HG03060 (cell line): ENCODE measurements at regions not wholly inside any gene's neighbourhood (a gene's known extent, or its start where the extent isn't known, plus 50 kb on each side); places are given as distances from the start of the nearest gene placed in this dataset.

Source experiments
- ATAC-seq: cut with Tn5 transposase; IDR thresholded peaks from one replicate; pipeline ENCODE4 v1.9.1; 2021; ENCODE audit warnings: low read depth, moderate number of reproducible peaks; ENCODE audit not compliant: unreplicated experiment

DNA sequence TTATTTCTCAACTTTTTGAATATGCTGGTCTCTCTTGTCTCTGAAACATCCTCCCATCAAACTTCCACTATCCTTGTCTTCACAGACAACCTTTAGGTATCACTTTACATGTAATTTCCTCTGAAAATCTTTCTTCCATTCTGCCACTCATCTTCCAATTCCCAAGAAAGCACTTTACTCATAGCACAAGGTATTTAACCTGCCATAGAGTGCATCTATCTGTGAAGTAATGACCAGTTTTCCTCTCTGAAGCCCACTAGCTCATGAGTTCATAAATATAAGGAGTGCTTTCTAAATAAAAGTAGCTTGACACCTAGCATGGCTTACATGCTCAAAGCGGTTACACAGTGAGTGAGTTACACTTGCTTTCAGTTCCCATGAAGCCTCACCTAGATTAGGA is 160.7 kb upstream of the CMC1 start:
- no peak for ATAC-seq

DNA sequence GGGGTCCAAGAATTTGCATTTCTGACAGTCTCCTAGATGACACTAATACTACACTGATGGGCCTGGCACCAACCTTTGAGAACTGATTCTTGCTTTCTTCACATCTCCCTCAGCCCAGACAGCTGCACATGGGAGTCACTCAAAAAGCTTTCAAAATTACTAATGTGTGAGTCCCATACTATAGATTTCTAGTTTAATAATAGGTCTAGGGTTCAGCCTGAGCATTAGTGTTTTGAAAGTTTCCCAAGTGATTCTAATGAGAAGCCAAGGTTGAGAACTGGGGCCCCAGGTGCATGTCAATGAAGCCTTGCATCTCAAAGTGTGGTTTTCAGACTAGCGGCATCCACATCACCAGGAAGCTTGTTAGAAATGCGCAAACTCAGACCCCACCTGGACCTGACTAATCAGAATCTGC is 159.9 kb upstream of the CMC1 start:
- no peak for ATAC-seq

DNA sequence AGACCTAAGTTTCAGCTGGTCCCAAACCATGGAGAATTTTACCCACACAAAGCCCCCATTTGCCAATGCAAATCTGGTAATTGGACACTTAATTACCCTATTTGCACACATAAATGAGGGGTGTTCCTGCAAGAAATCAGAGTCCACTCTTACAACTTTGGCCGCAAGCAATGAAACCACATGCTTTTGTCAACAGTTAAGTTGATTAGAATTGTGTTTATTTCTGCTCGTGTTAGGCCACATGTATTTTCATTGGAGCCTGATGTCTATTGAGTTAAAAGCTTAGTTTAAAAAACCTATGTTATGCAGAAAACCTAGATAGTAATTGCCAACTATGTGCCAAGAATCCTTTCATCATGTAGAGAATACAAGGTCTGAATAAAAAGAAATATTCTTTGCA is 153.8 kb upstream of the CMC1 start:
- ATAC-seq, result no peak

DNA sequence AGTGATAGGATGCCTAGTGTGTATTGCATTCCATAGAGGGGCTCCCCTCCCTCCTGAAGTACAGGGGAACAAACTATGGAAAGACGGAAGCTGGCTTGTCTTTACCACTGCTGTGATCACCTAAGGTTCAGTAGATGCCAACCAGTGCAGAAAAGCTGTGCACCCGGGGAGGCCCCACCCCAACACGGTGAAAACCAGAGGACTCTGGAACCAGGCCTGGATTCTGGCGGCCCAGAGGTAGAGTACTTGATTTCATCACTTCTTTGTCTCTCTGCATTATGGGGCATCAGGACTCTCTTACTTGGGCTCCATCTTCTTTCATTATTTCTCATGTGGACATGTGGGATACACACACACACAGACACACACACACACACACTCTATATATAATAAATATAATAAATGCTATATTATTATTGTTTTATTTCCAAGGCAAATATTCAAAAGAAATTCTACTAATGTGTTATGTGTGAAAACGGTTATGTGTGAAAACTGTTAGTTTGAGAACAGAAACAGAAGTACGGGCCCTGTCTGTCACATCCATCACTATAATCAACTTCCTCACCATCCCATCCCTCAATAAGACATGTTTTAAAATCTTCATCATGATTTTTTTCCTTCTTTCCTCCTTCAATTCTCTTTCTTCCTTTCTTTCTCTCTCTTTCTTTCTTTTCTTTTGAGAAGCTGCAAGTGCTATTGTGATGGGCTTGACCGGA is 152.4 kb upstream of the CMC1 start:
- no peak for ATAC-seq

DNA sequence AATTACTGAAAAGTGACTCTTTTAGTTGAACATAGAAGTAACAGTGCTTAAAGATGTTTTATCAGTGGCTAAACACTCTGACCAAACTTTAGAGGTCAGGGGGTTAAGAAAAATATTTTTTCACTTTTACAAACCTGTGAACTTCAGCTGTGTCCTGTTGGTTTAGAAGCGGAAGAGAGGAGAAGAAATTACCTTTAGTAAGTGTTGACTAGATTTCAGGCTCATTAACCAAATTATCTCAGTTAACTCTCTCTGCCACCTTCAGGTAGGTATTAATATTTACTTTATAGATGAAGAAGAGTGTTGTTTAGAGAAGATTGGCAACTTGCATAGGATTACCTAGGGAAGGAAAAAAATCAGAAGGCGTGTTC is 151.9 kb upstream of the CMC1 start:
- ATAC-seq, result no peak

DNA sequence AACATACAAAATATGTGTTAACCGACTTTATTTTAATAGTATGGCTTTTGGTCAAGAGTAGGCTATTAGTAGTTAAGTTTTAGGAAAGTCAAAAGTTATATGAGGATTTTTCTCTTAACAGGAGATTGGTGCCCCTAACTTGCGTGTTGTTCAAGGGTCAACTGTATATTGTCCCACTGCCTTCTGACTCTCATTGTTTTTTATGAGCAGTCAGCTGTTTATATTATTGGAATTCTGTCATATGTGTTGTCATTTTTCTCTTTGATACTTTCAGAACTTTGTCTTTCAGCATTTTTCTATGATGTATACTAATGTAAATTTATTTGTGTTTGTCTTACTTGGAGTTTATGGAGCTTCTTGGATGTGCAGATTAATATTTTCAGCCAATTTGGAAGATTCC is 142.1 kb upstream of the CMC1 start:
- ATAC-seq, result no peak

DNA sequence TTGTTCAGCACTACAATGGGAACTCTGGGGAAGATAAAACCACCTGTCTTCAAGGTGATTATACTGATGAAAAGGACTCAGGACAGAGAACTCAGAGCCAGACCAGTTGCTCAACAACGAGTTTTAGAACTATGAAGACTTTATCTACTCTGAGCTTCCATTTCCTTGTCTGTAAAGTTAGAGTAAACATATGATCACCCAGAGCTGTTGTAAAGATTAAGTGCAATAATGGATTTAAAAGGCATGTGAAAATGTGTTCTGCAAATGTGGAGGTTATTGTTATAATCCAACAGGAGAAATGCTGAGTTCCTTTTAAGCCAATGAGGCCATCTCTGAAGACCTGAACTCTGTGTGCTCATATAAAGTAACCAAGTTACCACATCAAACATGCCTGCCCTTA is 139.7 kb upstream of the CMC1 start:
- no peak for ATAC-seq

DNA sequence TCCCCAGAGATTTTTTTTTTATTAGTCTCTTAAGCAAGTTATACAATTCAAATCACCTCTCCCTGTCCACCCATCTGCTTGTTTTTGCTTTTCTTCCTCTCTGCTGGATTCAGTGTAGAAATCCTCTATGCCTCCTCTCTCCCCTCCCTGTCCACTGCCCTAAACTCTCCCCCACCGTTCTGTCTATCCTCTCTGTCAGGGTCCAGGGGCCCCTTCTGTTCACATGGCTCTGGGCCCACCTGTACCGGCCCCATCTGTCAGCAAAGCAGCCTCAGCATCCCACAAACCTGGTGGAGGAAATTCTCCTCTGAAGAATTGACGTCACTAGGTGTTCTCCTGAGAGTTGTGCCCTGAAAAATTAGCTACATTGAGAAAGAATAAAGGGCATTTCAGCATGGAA is 137.6 kb upstream of the CMC1 start:
- no peak for ATAC-seq

DNA sequence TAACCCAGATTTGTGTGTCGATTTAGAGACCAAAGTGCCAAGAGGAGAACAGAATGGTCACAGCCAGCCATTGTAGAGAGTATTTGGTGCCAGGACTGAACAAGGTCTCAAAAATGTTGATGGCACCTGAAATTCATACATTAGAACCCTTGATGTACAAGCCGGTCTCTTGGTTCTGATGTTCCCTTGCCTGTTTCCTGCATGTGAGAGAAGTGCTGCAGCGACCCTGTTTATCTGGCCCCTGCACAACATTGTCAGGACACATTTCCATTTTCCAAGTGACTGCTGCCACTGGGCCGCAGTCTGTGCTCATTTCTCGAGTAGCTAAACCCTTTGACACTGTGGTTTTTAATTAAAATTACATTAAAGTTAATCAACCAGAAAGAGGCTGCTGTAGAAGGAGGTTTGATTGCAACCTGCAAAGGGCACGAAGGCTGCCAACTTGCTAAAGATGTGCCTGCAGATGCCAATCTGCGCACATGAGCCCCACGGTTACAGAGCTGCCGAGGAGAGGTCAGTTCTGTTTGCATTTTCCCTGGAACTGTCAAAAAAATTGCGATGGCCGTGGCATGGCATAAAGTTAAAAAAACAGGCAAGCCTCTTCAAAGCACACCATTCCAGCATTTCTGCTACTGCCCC is 136.4 kb upstream of the CMC1 start:
- ATAC-seq, result no peak

DNA sequence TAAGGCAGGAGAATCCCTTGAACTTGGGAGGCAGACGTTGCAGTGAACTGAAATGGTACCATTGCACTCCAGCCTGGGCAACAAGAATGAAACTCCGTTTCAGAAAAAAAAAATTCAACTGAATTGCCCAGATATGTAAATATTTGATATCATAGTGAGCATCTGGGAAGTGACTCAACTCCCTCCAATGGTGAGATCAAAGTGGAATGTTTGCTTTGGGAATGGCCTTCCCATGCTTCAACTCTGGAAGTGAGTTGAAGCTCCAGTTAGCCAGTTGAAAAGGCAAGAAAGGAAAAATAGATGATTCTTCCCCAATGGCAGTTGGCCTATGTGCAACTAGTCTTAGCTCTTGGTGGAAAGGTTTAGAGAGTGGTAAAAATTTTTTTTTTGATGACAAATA is 131.6 kb upstream of the CMC1 start:
- no peak for ATAC-seq

DNA sequence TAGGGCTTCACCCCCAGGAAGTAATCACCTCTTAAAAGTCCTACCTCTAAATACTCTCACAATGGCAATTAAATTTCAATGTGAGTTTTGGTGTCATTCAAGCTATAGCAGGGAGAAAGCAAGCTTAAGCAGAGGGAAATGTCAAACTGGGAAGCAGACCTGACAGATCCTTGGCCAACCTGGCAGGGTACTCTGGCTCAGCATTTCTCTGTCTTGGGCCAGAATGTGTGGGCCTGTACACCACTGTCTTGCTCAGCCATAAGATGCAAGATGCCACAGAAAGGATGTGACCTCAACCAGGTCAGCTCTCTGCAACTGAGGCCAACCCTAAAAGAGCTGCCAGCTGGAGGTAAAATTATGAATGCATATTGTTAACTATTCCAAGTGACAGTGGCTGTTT is 130.6 kb upstream of the CMC1 start:
- no peak for ATAC-seq

DNA sequence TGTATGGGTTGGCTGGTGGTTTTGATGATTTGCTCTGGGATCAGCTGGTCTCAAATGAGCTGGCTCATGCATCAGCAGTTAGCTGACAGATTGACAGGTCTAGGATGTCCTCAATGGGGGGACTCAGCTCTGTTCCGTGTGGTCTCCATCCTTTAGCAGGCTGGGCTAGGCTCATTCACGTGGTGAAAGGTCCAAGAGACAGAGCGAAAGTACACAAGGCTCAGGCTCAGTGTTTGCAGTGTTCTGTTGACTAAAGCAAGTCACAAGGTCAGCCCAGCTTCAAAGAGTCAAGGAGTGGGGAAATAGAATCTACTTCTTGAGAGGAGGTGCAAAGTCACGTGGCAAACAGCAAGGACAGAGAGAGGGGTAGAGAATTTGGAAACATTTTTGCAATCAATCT is 126.5 kb upstream of the CMC1 start:
- ATAC-seq, result no peak

DNA sequence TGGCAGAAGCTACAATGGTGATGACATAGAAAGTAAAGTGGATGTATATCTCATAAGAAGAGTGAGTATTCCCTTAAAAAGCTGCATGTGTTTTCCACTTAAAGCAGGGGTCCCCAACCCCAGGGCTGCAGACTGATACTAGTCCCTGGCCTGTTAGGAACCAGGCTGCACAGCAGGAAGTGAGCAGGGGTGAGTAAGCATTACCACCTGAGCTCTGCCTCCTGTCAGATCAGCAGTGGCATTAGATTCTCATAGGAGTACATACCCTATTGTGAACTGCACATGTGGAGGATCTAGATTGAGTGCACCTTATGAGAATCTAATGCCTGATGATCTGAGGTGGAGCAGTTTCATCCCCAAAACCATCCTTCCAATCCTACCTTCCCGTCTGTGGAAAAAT is 126.1 kb upstream of the CMC1 start:
- no peak for ATAC-seq

DNA sequence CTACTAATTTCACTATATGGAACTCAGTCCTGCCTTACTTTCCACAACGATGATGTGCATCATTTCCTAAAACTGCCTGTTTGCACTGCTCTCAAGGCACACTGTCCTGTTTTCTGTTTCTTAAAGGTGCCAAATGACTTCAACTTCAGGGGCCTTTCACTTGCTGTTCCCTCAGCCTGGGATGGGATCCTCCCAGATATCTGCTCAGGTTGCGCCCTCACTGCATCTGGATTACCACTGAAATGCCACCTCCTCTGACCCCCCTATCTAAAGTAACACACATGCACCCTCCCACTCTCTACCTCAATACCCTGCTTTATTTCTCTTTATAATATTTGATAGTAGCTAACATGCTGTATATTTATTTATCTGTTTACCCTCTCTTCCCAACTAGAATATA is 123.8 kb upstream of the CMC1 start:
- no peak for ATAC-seq

DNA sequence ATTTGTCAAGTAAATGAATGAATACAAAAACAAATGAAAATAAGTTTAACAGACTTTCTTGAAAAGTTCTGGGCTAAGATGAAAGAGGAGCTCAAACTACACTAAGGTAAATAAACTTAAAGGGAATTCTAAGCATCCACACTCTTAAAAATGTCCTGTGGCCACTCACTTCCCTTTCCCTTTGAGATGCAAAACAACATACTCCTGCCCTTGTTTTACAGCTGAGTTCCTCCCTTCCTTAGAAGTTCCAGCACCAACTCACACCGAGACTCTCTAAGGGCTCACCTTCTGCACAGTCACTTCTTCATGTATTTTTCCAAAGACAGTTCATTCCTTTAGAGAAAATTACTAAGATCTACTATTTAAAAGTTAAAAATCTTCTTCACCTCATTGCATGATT is 123.3 kb upstream of the CMC1 start:
- ATAC-seq, result no peak

DNA sequence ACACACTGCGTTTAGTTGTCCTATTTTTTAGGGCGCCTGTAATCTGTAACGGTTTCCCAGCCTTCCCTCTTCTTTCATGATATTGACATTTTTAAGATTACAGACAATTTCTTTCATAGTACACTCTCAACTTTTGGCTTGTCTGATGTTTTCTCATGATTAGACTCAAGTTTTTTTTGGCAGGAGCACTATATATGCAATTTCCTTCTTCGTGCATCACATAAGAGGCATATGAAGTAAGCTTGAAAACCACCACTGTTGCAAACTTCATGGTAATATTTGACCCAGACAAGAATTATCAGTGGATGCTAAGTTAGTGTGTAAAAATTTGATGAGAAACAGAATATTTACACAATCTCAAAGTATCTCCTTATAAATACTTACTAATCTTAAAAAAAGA is 119.2 kb upstream of the CMC1 start:
- no peak for ATAC-seq

DNA sequence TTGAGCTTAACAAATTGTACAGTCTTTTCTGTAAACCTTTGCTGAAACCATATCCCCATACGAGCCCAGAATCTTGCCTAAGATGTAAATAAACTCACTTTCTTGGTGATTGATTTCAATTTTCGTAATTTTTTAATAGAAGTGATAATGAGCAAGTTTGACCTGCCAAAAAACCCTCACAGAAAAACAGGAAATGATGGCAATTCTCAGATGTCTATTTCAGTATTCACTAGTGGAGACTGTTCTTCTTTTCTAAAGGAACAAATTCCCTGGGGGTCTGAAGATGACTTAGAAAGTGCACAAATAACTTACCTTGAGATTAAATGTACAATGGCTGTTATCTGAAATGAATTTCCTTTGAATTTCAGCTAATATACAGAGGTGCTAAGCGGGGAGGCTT is 116.5 kb upstream of the CMC1 start:
- ATAC-seq, result no peak

DNA sequence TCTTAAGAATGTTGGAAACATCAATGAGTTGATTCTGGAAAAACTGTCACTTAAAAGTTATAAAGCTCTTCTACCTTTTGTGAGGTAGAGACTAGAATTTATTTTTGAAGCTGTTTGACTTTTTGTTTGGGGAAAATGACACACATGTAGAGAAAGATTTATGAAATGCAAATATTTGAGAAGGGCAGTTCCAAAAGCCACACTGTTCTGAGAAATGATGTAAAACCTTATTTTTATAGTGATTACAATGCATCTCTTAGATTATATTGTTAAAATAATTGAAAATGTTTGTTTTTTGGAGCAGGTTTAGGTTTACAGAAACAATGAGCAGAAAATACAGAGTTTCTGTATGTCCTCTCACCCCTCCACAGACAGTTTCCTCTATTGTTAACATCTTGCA is 116.1 kb upstream of the CMC1 start:
- no peak for ATAC-seq

DNA sequence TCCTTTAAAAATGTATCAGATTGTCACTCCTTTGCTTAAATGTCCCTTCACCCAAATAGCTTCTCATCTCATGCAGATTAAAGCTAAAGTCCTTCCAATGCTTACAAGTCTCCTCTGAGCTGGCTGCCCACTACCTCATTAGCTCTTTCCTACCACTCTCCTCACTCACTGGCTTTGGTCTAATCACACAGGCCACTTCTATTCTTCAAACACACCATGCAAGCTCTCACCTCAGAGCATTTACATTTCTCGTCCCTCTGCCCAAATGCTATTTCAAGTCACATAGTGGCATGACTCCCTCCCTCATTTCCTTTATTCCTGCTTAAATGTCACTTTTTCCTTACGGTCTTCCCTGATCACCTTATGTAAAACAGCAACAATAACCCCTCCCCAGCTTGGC is 110.6 kb upstream of the CMC1 start:
- no peak for ATAC-seq

DNA sequence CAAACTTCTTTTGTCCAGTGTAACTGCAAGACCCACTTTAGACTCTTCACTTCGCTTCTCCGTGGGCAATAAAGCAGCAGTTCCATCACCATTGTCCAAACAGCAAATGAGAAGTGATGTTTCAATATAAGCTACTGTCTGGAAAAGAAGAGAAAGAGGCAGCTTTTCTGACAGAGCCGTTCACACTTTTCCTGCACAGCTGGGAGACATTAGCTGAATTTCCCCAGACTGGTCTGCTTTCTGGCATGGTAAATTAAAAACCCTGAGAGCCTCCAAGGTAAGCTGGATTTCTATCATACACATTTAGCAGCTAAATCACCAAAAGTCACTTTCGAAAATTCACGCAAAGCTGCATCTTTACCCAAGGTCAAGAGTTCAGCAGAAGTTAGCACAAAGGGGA is 108.5 kb upstream of the CMC1 start:
- no peak for ATAC-seq

DNA sequence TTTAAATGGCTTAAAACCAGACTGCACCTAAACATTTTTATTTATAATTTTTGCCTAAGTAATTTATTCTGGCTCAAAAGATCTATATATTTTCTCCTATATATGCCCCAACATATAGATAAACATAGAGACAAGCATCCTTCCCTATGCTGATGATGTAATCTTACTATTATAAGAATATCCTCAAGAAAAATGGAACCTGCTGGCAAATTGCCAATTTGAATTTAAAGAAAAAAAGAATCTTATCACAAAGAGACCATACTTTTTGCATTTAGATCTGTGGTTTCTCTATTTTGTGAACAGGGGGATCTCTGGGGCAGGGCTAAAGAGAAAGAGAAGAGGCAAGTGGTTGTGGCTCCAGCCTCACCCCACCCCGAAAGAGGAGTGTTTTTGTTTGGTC is 107.2 kb upstream of the CMC1 start:
- no peak for ATAC-seq

DNA sequence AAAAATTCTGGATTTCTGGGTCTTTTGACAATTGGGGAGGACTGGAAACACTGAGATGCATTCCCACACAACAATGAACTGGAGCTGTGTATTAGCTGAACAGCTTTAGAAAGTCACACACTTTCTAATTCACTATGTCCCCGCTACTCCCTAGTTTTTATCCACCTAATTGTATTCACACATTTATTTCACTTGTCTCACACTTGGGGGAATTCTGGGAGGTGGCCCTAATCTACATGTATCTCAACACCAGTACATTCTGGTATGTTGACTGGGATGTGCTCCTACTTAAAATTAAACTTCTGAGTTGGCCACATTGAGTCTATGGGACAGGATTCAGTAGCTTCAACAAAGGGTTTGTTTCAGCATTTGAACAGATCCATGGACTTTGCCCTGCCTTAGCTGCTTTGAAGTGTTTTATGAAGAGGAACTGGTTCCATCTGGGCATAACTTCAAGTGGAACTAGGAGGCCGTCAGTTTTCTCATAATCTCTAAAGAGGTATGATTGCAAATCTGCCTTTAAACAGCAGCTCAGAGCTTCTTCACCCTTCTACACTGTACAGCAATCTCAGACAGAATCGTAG is 106.5 kb upstream of the CMC1 start:
- ATAC-seq, result no peak
